PC-9 (cell line): ENCODE measurements at regions not wholly inside any gene's neighbourhood (a gene's known extent, or its start where the extent isn't known, plus 50 kb on each side); places are given as distances from the start of the nearest gene placed in this dataset.

Experiments used
- EZH2 ChIP-seq: fragments of 200-600 bp; sonication (generic); IDR thresholded peaks from 2 replicates; pipeline ENCODE4 v1.8.0; 2017; ENCODE audit warnings: antibody characterized with exemption, low read depth
- TF ChIP-seq, protein P1 (sequence below): fragments of 200-600 bp; sonication (generic); conservative IDR thresholded peaks from 2 replicates; pipeline ENCODE4 v1.6.1; 2017; ENCODE audit warnings: mixed run types, antibody characterized with exemption, mild to moderate bottlenecking, moderate library complexity

- TF ChIP-seq, protein P1, sequence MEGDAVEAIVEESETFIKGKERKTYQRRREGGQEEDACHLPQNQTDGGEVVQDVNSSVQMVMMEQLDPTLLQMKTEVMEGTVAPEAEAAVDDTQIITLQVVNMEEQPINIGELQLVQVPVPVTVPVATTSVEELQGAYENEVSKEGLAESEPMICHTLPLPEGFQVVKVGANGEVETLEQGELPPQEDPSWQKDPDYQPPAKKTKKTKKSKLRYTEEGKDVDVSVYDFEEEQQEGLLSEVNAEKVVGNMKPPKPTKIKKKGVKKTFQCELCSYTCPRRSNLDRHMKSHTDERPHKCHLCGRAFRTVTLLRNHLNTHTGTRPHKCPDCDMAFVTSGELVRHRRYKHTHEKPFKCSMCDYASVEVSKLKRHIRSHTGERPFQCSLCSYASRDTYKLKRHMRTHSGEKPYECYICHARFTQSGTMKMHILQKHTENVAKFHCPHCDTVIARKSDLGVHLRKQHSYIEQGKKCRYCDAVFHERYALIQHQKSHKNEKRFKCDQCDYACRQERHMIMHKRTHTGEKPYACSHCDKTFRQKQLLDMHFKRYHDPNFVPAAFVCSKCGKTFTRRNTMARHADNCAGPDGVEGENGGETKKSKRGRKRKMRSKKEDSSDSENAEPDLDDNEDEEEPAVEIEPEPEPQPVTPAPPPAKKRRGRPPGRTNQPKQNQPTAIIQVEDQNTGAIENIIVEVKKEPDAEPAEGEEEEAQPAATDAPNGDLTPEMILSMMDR = no peak
- TF ChIP-seq EZH2 = no peak
Measured at GRCh38 chr1:83775977-83776603, 222.8 kb downstream of the TTLL7 start.
